Panc1 (cell line): ENCODE measurements at regions not wholly inside any gene's neighbourhood (a gene's known extent, or its start where the extent isn't known, plus 50 kb on each side); places are given as distances from the start of the nearest gene placed in this dataset.

Experiments used
- ATAC-seq: fragments of 200-7000 bp; cut with Tn5 transposase; 2 replicates; pipeline ENCODE4 v1.9.1; 2020; ENCODE audit warnings: mild to moderate bottlenecking, moderate library complexity
- BruUV-seq: library from RNA; stranded (reverse); fragments of 400-500 nt; replicated peaks from 2 replicates; lab custom pipeline; 2021; lab: Mats Ljungman, UMichigan
- CTCF ChIA-PET: fragments of 300-600 bp; sonication (Branson Sonifier 250); formaldehyde crosslinking; loops from one replicate; lab custom pipeline; 2022; ENCODE audit warnings: antibody characterized with exemption; lab: Charles Lee
- POLR2A ChIA-PET: fragments of 300-600 bp; sonication (Branson Sonifier 250); formaldehyde crosslinking; loops from one replicate; lab custom pipeline; 2022; ENCODE audit warnings: antibody characterized with exemption; lab: Charles Lee
- DNase-seq: peaks from one replicate; pipeline ENCODE4 v3.0.0-alpha.2; 2010; ENCODE audit warnings: low read depth, low spot score
- H3K27ac ChIP-seq: 2 replicates; pipeline ENCODE4 v1.5.1; 2011; ENCODE audit warnings: mild to moderate bottlenecking, low read length, inconsistent platforms
- H3K27me3 ChIP-seq: fragments of 200-500 bp; sonication (Bioruptor generic); 2 replicates; pipeline ENCODE4 v1.6.0; 2014; ENCODE audit warnings: low read length, inconsistent platforms; ENCODE audit not compliant: control insufficient read depth, insufficient read depth
- H3K36me3 ChIP-seq: fragments of 200-500 bp; sonication (Bioruptor generic); 2 replicates; pipeline ENCODE4 v1.5.1; 2014; ENCODE audit warnings: inconsistent platforms, mild to moderate bottlenecking, low read length, moderate library complexity; ENCODE audit not compliant: control insufficient read depth, insufficient read depth
- H3K4me1 ChIP-seq: 2 replicates; pipeline ENCODE4 v1.5.1; 2011; ENCODE audit warnings: inconsistent platforms, mild to moderate bottlenecking, low read length, moderate library complexity; ENCODE audit not compliant: control insufficient read depth, insufficient read depth
- H3K4me3 ChIP-seq, 2 experiments: 2 replicates each; pipeline ENCODE4 v1.5.1; 2011 to 2012; ENCODE audit warnings: low read depth in 2 of 2, low read length in 2 of 2, mild to moderate bottlenecking in 2 of 2, inconsistent platforms in 1 of 2, moderate library complexity in 1 of 2
- H3K9me3 ChIP-seq: fragments of 200-500 bp; sonication (Bioruptor generic); 2 replicates; pipeline ENCODE4 v1.5.1; 2014; ENCODE audit warnings: low read depth, mild to moderate bottlenecking, inconsistent platforms, low read length, moderate library complexity; ENCODE audit not compliant: control insufficient read depth, insufficient read depth
- CTCF ChIP-seq: fragments of 450-650 bp; IDR thresholded peaks from 2 replicates; pipeline ENCODE4 v1.5.1; 2017; ENCODE audit warnings: mild to moderate bottlenecking
- POLR2AphosphoS5 ChIP-seq: IDR thresholded peaks from 2 replicates; pipeline ENCODE4 v1.6.1; 2012; ENCODE audit warnings: mild to moderate bottlenecking, low read depth, low read length, moderate library complexity
- REST ChIP-seq, 2 experiments: IDR thresholded peaks; 2 replicates each; pipeline ENCODE4 v1.6.1; 2011 to 2012; ENCODE audit warnings: low read depth in 2 of 2, control low read depth in 1 of 2, low read length in 1 of 2, mild to moderate bottlenecking in 1 of 2, moderate library complexity in 1 of 2; ENCODE audit not compliant: insufficient read depth in 1 of 2
- SIN3A ChIP-seq: IDR thresholded peaks from 2 replicates; pipeline ENCODE4 v1.6.1; 2012; ENCODE audit warnings: low read depth, mild to moderate bottlenecking, low read length, moderate library complexity, borderline replicate concordance; ENCODE audit not compliant: insufficient read depth
- TCF7L2 ChIP-seq: IDR thresholded peaks from 2 replicates; pipeline ENCODE4 v1.6.1; 2011; ENCODE audit warnings: mild to moderate bottlenecking, low read depth, low read length, inconsistent platforms
- in situ Hi-C: cut with HindIII; loops from 2 replicates; pipeline ENCODE4 v1.10.0; 2016; ENCODE audit warnings: low sequenced_read_pairs, low pct_unique_long_range_greater_than_20kb
- intact Hi-C: fragments of 100-400 bp; cut with micrococcal nuclease; formaldehyde crosslinking; loops from one replicate; pipeline ENCODE4 v1.10.0; 2022; ENCODE audit not compliant: unreplicated experiment

- H3K4me1 ChIP-seq = no peaks in the 10 kb centered on the region
- H3K36me3 ChIP-seq = no peaks in the 10 kb centered on the region
- ATAC-seq (no peak), DNase-seq (no peak)
- POLR2A ChIA-PET = no interaction called here
- H3K4me3 ChIP-seq = no peak overlapping the region
- no peaks in the 10 kb centered on the region for H3K9me3 ChIP-seq
- H3K27ac ChIP-seq = no peak overlapping the region
- in situ Hi-C loops (no loop called here), intact Hi-C loops (no loop called here)
- no peaks in the 10 kb centered on the region for H3K27me3 ChIP-seq
- CTCF ChIA-PET = no interaction called here
- TF ChIP-seq TCF7L2 = no peak
- no peak for TF ChIP-seq SIN3A
- no peak for TF ChIP-seq CTCF
- no peak for TF ChIP-seq POLR2AphosphoS5
- TF ChIP-seq REST (IDR thresholded peaks at IDR 0.05; ENCODE audit: insufficient read depth in 1 of 2, low read depth in 2 of 2, low read length in 1 of 2) = no peak
- no TSS peak for BruUV-seq
Observed at GRCh38 chr9:99531313-99531712, 290.4 kb upstream of the NR4A3 start.

- H3K4me3 ChIP-seq = no peak overlapping the region
- POLR2A ChIA-PET = no interaction called here
- intact Hi-C loops = no loop called here
- ATAC-seq = no peak
- DNase-seq = no peak
- TF ChIP-seq POLR2AphosphoS5 = no peak
- TF ChIP-seq CTCF = no peak
- TF ChIP-seq TCF7L2 = no peak
- H3K27me3 ChIP-seq = no peaks in the 10 kb centered on the region
- H3K9me3 ChIP-seq = no peaks in the 10 kb centered on the region
- no TSS peak for BruUV-seq
- H3K27ac ChIP-seq = no peak overlapping the region
- H3K36me3 ChIP-seq = no peaks in the 10 kb centered on the region
- in situ Hi-C loops = no loop called here
- no peaks in the 10 kb centered on the region for H3K4me1 ChIP-seq
- CTCF ChIA-PET = no interaction called here
Observed at GRCh38 chr9:99533421-99533820, 288.3 kb upstream of the NR4A3 start.
